GM12878 (cell line): ENCODE measurements at regions not wholly inside any gene's neighbourhood (a gene's known extent, or its start where the extent isn't known, plus 50 kb on each side); places are given as distances from the start of the nearest gene placed in this dataset.

Source experiments
- CBX5 ChIP-seq: sonication (generic); IDR thresholded peaks from 2 replicates; pipeline ENCODE4 v1.6.1; 2016; ENCODE audit warnings: low read depth, moderate library complexity, mild to moderate bottlenecking, inconsistent platforms
- CHD2 ChIP-seq: IDR thresholded peaks from 2 replicates; pipeline ENCODE4 v1.6.1; 2011; ENCODE audit warnings: low read depth, low read length, improper control_type of control experiment, borderline replicate concordance
- GATAD2B ChIP-seq: fragments of 450-650 bp; conservative IDR thresholded peaks from 2 replicates; pipeline ENCODE4 v1.6.1; 2017; ENCODE audit warnings: low read depth, mild to moderate bottlenecking, moderate library complexity
- HDAC2 ChIP-seq: fragments of 200-600 bp; sonication (generic); IDR thresholded peaks from 2 replicates; pipeline ENCODE4 v1.6.1; 2017
- LARP7 ChIP-seq: fragments of 450-650 bp; IDR thresholded peaks from 2 replicates; pipeline ENCODE4 v1.6.1; 2017; ENCODE audit warnings: mild to moderate bottlenecking
- MEF2A ChIP-seq: IDR thresholded peaks from 2 replicates; pipeline ENCODE4 v1.6.1; 2011; ENCODE audit warnings: low read depth, mild to moderate bottlenecking, low read length, moderate library complexity; ENCODE audit not compliant: insufficient read depth
- NR2C1 ChIP-seq: fragments of 450-650 bp; IDR thresholded peaks from 2 replicates; pipeline ENCODE4 v1.6.1; 2017; ENCODE audit warnings: antibody characterized with exemption, mild to moderate bottlenecking, moderate library complexity
- NR2F1 ChIP-seq: fragments of 450-650 bp; conservative IDR thresholded peaks from 2 replicates; pipeline ENCODE4 v1.6.1; 2017; ENCODE audit warnings: mild to moderate bottlenecking
- NRF1 ChIP-seq: conservative IDR thresholded peaks from 2 replicates; pipeline ENCODE4 v1.6.1; 2011; ENCODE audit warnings: mild to moderate bottlenecking, low read depth, low read length, improper control_type of control experiment
- PML ChIP-seq: IDR thresholded peaks from 2 replicates; pipeline ENCODE4 v1.6.1; 2012; ENCODE audit warnings: low read length, inconsistent platforms
- RAD51 ChIP-seq: fragments of 450-650 bp; IDR thresholded peaks from 2 replicates; pipeline ENCODE4 v1.6.1; 2016; ENCODE audit warnings: moderate library complexity, mild to moderate bottlenecking, inconsistent platforms
- RFX5 ChIP-seq: IDR thresholded peaks from 2 replicates; pipeline ENCODE4 v1.6.1; 2011; ENCODE audit warnings: low read depth, low read length, improper control_type of control experiment
- RUNX3 ChIP-seq: IDR thresholded peaks from 2 replicates; pipeline ENCODE4 v1.6.1; 2012; ENCODE audit warnings: low read length, inconsistent platforms
- SIN3A ChIP-seq: IDR thresholded peaks from 2 replicates; pipeline ENCODE4 v1.6.1; 2012; ENCODE audit warnings: low read depth, low read length, improper control_type of control experiment
- SP1 ChIP-seq: IDR thresholded peaks from one replicate; pipeline ENCODE4 v1.6.1; 2011; ENCODE audit warnings: low read depth, low read length
- ZNF274 ChIP-seq: IDR thresholded peaks from one replicate; pipeline ENCODE4 v1.8.0; 2011; ENCODE audit not compliant: insufficient read length, insufficient read depth
- ZZZ3 ChIP-seq: IDR thresholded peaks from 2 replicates; pipeline ENCODE4 v1.6.1; 2011; ENCODE audit warnings: low read depth; ENCODE audit not compliant: control insufficient read depth, insufficient read length
- TF ChIP-seq, protein P1 (sequence below): fragments of 450-650 bp; IDR thresholded peaks from 2 replicates; pipeline ENCODE4 v1.6.1; 2014; ENCODE audit warnings: mild to moderate bottlenecking
- TF ChIP-seq, protein P2 (sequence below): fragments of 450-650 bp; formaldehyde crosslinking; IDR thresholded peaks from 2 replicates; pipeline ENCODE4 v1.4.0; 2020; ENCODE audit warnings: mild to moderate bottlenecking, moderate library complexity
- TF ChIP-seq, protein P3 (sequence below): IDR thresholded peaks from 2 replicates; pipeline ENCODE4 v1.6.1; 2012; ENCODE audit warnings: low read length, inconsistent platforms
- TF ChIP-seq, protein P4 (sequence below): IDR thresholded peaks from 2 replicates; pipeline ENCODE4 v1.6.1; 2011; ENCODE audit warnings: borderline replicate concordance, low read depth, mild to moderate bottlenecking, moderate library complexity, low read length; ENCODE audit not compliant: insufficient read depth, poor library complexity, severe bottlenecking
- TF ChIP-seq, protein P5 (sequence below): fragments of 150-350 bp; IDR thresholded peaks from 2 replicates; pipeline ENCODE4 v1.6.1; 2014; ENCODE audit warnings: mild to moderate bottlenecking, low read depth, low read length

DNA sequence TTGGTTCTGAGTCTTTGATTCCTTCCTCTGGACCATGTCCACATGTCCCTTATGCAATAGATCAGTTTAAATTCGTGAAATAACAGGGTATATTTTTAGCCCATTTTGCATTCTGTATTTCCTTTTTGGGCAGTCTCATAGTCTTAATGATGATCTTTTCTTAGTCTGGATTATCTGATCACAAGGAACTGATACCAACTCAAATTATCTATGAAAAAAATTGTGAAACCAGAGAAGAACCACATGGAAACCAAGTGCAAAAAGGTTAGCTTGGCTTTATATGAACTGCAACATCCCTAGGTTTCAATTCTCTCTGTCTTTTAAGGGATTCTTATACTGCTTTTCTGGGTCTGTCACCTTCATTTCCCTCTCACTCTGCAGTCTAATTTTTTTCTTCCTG is 608.6 kb upstream of the AADAT start (continued):
- no peak for TF ChIP-seq HDAC2
- no peak for TF ChIP-seq LARP7
- no peak for TF ChIP-seq PML
- no peak for TF ChIP-seq SIN3A
- TF ChIP-seq RAD51 = no peak; the same call in 1 of the 2 replicates
- TF ChIP-seq, protein P1, sequence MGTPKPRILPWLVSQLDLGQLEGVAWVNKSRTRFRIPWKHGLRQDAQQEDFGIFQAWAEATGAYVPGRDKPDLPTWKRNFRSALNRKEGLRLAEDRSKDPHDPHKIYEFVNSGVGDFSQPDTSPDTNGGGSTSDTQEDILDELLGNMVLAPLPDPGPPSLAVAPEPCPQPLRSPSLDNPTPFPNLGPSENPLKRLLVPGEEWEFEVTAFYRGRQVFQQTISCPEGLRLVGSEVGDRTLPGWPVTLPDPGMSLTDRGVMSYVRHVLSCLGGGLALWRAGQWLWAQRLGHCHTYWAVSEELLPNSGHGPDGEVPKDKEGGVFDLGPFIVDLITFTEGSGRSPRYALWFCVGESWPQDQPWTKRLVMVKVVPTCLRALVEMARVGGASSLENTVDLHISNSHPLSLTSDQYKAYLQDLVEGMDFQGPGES = no peak
- no peak for TF ChIP-seq GATAD2B
- no peak for TF ChIP-seq CBX5
- TF ChIP-seq CHD2 = no peak
- TF ChIP-seq NR2C1 = no peak
- TF ChIP-seq, protein P2, sequence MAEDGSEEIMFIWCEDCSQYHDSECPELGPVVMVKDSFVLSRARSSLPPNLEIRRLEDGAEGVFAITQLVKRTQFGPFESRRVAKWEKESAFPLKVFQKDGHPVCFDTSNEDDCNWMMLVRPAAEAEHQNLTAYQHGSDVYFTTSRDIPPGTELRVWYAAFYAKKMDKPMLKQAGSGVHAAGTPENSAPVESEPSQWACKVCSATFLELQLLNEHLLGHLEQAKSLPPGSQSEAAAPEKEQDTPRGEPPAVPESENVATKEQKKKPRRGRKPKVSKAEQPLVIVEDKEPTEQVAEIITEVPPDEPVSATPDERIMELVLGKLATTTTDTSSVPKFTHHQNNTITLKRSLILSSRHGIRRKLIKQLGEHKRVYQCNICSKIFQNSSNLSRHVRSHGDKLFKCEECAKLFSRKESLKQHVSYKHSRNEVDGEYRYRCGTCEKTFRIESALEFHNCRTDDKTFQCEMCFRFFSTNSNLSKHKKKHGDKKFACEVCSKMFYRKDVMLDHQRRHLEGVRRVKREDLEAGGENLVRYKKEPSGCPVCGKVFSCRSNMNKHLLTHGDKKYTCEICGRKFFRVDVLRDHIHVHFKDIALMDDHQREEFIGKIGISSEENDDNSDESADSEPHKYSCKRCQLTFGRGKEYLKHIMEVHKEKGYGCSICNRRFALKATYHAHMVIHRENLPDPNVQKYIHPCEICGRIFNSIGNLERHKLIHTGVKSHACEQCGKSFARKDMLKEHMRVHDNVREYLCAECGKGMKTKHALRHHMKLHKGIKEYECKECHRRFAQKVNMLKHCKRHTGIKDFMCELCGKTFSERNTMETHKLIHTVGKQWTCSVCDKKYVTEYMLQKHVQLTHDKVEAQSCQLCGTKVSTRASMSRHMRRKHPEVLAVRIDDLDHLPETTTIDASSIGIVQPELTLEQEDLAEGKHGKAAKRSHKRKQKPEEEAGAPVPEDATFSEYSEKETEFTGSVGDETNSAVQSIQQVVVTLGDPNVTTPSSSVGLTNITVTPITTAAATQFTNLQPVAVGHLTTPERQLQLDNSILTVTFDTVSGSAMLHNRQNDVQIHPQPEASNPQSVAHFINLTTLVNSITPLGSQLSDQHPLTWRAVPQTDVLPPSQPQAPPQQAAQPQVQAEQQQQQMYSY (CRISPR knock-in tag) = no peak
- TF ChIP-seq NRF1 = no peak
- TF ChIP-seq RUNX3 = peak; percentile 59
- TF ChIP-seq SP1 = no peak
- TF ChIP-seq RFX5 = no peak
- TF ChIP-seq, protein P3, sequence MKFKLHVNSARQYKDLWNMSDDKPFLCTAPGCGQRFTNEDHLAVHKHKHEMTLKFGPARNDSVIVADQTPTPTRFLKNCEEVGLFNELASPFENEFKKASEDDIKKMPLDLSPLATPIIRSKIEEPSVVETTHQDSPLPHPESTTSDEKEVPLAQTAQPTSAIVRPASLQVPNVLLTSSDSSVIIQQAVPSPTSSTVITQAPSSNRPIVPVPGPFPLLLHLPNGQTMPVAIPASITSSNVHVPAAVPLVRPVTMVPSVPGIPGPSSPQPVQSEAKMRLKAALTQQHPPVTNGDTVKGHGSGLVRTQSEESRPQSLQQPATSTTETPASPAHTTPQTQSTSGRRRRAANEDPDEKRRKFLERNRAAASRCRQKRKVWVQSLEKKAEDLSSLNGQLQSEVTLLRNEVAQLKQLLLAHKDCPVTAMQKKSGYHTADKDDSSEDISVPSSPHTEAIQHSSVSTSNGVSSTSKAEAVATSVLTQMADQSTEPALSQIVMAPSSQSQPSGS = no peak
- TF ChIP-seq, protein P4, sequence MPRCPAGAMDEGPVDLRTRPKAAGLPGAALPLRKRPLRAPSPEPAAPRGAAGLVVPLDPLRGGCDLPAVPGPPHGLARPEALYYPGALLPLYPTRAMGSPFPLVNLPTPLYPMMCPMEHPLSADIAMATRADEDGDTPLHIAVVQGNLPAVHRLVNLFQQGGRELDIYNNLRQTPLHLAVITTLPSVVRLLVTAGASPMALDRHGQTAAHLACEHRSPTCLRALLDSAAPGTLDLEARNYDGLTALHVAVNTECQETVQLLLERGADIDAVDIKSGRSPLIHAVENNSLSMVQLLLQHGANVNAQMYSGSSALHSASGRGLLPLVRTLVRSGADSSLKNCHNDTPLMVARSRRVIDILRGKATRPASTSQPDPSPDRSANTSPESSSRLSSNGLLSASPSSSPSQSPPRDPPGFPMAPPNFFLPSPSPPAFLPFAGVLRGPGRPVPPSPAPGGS = no peak
- TF ChIP-seq, protein P5, sequence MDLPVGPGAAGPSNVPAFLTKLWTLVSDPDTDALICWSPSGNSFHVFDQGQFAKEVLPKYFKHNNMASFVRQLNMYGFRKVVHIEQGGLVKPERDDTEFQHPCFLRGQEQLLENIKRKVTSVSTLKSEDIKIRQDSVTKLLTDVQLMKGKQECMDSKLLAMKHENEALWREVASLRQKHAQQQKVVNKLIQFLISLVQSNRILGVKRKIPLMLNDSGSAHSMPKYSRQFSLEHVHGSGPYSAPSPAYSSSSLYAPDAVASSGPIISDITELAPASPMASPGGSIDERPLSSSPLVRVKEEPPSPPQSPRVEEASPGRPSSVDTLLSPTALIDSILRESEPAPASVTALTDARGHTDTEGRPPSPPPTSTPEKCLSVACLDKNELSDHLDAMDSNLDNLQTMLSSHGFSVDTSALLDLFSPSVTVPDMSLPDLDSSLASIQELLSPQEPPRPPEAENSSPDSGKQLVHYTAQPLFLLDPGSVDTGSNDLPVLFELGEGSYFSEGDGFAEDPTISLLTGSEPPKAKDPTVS = no peak
- peak; percentile 74 for TF ChIP-seq NR2F1
- no peak for TF ChIP-seq ZZZ3
- TF ChIP-seq MEF2A = peak; percentile 79
- no peak for TF ChIP-seq ZNF274
